Neural progenitor cell (in vitro differentiated cells): ENCODE measurements at regions not wholly inside any gene's neighbourhood (a gene's known extent, or its start where the extent isn't known, plus 50 kb on each side); places are given as distances from the start of the nearest gene placed in this dataset.

Experiments
- CTCF ChIP-seq: fragments of 200-600 bp; sonication (generic); IDR thresholded peaks from 2 replicates; pipeline ENCODE4 v1.5.1; 2017; ENCODE audit warnings: antibody characterized with exemption, mild to moderate bottlenecking
- EZH2 ChIP-seq: fragments of 200-600 bp; sonication (generic); IDR thresholded peaks from 2 replicates; pipeline ENCODE4 v1.6.1; 2017; ENCODE audit warnings: antibody characterized with exemption, mild to moderate bottlenecking, moderate library complexity
- EZH2phosphoT487 ChIP-seq: fragments of 200-600 bp; sonication (generic); IDR thresholded peaks from 2 replicates; pipeline ENCODE4 v1.6.1; 2017; ENCODE audit warnings: antibody characterized with exemption

DNA sequence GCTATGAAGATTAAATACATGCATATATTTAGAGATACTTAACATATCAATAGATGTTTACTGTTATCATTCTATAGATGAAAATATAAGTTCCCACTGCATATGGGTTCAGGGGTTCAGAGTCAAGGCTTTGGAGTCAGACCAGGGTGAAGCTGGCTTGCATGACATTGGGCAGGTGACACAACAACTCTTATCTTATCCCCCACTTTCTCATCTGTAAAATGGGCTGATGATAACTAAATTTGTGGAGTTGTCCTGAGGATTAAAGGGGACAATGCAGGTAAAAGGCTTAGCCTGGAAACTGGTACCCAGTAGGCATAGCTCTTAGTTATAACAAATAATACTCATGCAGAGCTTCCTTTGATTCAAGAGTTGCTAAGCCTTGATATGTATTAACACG is 72.6 kb upstream of the BRINP1 start:
- no peak for TF ChIP-seq CTCF
- TF ChIP-seq EZH2phosphoT487, result no peak
- no peak for TF ChIP-seq EZH2
